ENCODE measurements at regions not wholly inside any gene's neighbourhood (a gene's known extent, or its start where the extent isn't known, plus 50 kb on each side); places are given as distances from the start of the nearest gene placed in this dataset.

DNA sequence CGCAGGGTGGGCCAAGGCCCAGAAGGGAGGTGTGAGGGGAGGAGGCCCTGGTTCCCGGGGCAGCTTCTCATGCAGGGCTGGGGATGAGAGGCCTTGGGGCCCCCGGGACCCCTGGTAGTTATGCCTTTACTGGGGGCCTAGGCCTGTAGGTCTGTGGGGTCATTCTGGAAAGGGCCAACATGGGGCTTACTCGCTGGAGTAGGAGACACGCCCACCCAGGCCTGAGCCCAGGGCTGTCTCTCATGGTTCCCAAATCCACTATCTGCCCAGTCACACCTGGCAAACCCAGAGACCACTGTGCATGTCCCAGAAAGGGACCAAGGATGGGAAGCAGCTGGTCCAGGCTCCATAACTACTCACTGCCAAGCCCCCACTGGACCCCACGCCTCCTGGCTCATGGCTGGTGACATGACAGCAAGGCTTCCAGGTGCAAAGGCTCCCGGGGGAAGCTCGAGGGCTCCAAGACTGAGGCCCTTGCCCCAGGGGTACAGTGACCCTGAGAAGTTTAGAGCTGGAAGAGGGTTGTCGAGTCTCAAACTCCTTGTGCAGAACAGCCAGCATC is 64.2 kb upstream of the ATP12A start:
- TF ChIP-seq, protein P1, sequence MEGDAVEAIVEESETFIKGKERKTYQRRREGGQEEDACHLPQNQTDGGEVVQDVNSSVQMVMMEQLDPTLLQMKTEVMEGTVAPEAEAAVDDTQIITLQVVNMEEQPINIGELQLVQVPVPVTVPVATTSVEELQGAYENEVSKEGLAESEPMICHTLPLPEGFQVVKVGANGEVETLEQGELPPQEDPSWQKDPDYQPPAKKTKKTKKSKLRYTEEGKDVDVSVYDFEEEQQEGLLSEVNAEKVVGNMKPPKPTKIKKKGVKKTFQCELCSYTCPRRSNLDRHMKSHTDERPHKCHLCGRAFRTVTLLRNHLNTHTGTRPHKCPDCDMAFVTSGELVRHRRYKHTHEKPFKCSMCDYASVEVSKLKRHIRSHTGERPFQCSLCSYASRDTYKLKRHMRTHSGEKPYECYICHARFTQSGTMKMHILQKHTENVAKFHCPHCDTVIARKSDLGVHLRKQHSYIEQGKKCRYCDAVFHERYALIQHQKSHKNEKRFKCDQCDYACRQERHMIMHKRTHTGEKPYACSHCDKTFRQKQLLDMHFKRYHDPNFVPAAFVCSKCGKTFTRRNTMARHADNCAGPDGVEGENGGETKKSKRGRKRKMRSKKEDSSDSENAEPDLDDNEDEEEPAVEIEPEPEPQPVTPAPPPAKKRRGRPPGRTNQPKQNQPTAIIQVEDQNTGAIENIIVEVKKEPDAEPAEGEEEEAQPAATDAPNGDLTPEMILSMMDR (IDR thresholded peaks at IDR 0.05) = no peak
- no peak overlapping the region for H3K4me3 Mint-ChIP-seq
- Histone ChIP-seq H3K79me2 (ENCODE audit: insufficient read depth, low read length) (no peaks in the 10 kb centered on the region), H3K27ac (ENCODE audit: low read depth in 1 of 2, low read length in 2 of 2) (no peak overlapping the region), H3K4me1 (ENCODE audit: control insufficient read depth in 1 of 2, insufficient read depth in 2 of 2, low read length in 2 of 2) (peaks cover 13 to 15% of the 10 kb centered on the region in 2 donors), H3K27me3 (ENCODE audit: control insufficient read depth in 2 of 2, insufficient read depth in 2 of 2, low read length in 2 of 2) (no peaks in the 10 kb centered on the region), H4K20me1 (ENCODE audit: insufficient read depth, low read length) (no peaks in the 10 kb centered on the region), H3K36me3 (replicated peaks in 1 of 2; ENCODE audit: control insufficient read depth in 1 of 2, insufficient read depth in 2 of 2, low read length in 2 of 2) (no peaks in the 10 kb centered on the region), H3K9ac (ENCODE audit: insufficient read depth, low read length, poor library complexity, severe bottlenecking) (no peak overlapping the region), H3K4me2 (replicated peaks; ENCODE audit: extremely low read depth, low read length, poor library complexity, severe bottlenecking) (no peak overlapping the region), H3K4me3 (replicated peaks in 1 of 3; ENCODE audit: low read depth in 2 of 3, low read length in 3 of 3) (no peak overlapping the region), H2AFZ (ENCODE audit: insufficient read depth, low read depth, low read length, poor library complexity, severe bottlenecking) (no peak overlapping the region), H3K9me3 (replicated peaks in 1 of 2; ENCODE audit: control insufficient read depth in 1 of 2, insufficient read depth in 1 of 2, low read length in 2 of 2) (no peaks in the 10 kb centered on the region)
- intact Hi-C loops (cut with micrococcal nuclease) = no loop called here
- no peaks in the 10 kb centered on the region for H3K27me3 Mint-ChIP-seq (ENCODE audit: low read depth in 3 of 3)
- H3K9me3 Mint-ChIP-seq = no peaks in the 10 kb centered on the region
- peaks cover 15% of the 10 kb centered on the region for H3K4me1 Mint-ChIP-seq
- H3K36me3 Mint-ChIP-seq = no peaks in the 10 kb centered on the region
- no peak overlapping the region for H3K27ac Mint-ChIP-seq
- 90% methylated on average over 8 of the region's 9 CpGs for WGBS (ENCODE audit: insufficient coverage)
- no peak for DNase-seq

DNA sequence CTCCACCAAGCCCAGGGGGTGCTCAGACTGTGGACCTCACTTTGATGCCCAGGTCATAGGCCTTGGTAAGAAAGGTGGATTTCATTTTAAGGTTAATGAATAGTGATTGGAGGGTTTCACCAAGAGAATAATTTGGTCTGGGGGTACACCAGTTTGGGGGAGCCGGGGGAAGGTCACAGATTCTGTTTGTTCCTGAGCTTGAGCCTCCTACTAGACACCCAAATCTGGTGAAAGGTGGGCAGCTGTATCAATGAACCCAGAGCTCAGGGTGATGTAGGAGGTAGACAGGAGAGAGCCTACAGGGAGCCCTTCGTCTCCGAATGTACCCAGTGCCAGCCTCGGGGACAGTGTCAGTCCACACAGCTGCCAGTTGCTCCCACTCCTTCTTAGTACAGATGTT is 63.7 kb upstream of the ATP12A start:
- Histone ChIP-seq H3K36me3 (replicated peaks in 1 of 2; ENCODE audit: control insufficient read depth in 1 of 2, insufficient read depth in 2 of 2, low read length in 2 of 2) (no peaks in the 10 kb centered on the region), H3K4me2 (replicated peaks; ENCODE audit: extremely low read depth, low read length, poor library complexity, severe bottlenecking) (no peak overlapping the region), H3K4me1 (ENCODE audit: control insufficient read depth in 1 of 2, insufficient read depth in 2 of 2, low read length in 2 of 2) (peaks cover 13 to 15% of the 10 kb centered on the region in 2 donors), H3K79me2 (ENCODE audit: insufficient read depth, low read length) (no peaks in the 10 kb centered on the region), H3K4me3 (replicated peaks in 1 of 3; ENCODE audit: low read depth in 2 of 3, low read length in 3 of 3) (no peak overlapping the region), H2AFZ (ENCODE audit: insufficient read depth, low read depth, low read length, poor library complexity, severe bottlenecking) (no peak overlapping the region), H3K9me3 (replicated peaks in 1 of 2; ENCODE audit: control insufficient read depth in 1 of 2, insufficient read depth in 1 of 2, low read length in 2 of 2) (no peaks in the 10 kb centered on the region), H3K27me3 (ENCODE audit: control insufficient read depth in 2 of 2, insufficient read depth in 2 of 2, low read length in 2 of 2) (no peaks in the 10 kb centered on the region), H3K9ac (ENCODE audit: insufficient read depth, low read length, poor library complexity, severe bottlenecking) (no peak overlapping the region), H3K27ac (ENCODE audit: low read depth in 1 of 2, low read length in 2 of 2) (no peak overlapping the region), H4K20me1 (ENCODE audit: insufficient read depth, low read length) (no peaks in the 10 kb centered on the region)
- no peaks in the 10 kb centered on the region for H3K36me3 Mint-ChIP-seq
- H3K9me3 Mint-ChIP-seq = no peaks in the 10 kb centered on the region
- no peak overlapping the region for H3K4me3 Mint-ChIP-seq
- H3K27me3 Mint-ChIP-seq (ENCODE audit: low read depth in 3 of 3) = no peaks in the 10 kb centered on the region
- H3K27ac Mint-ChIP-seq = no peak overlapping the region
- WGBS (ENCODE audit: insufficient coverage) = no CpG with 5 or more reads among the region's 4 CpGs
- peaks cover 15% of the 10 kb centered on the region for H3K4me1 Mint-ChIP-seq
- TF ChIP-seq, protein P1 (IDR thresholded peaks at IDR 0.05) = no peak
- DNase-seq = no peak
- intact Hi-C loops (cut with micrococcal nuclease) = no loop called here

All from CD14-positive monocyte (primary cell).